ENCODE measurements at regions not wholly inside any gene's neighbourhood (a gene's known extent, or its start where the extent isn't known, plus 50 kb on each side); places are given as distances from the start of the nearest gene placed in this dataset.

GRCh38 chr4:134905061-134905460 is 703.5 kb upstream of the PABPC4L start:
- no peaks in the 10 kb centered on the region for H3K4me1 ChIP-seq
- no peaks in the 10 kb centered on the region for H3K9me3 ChIP-seq
- ATAC-seq (no peak), DNase-seq (no peak)
- TF ChIP-seq, protein P1, sequence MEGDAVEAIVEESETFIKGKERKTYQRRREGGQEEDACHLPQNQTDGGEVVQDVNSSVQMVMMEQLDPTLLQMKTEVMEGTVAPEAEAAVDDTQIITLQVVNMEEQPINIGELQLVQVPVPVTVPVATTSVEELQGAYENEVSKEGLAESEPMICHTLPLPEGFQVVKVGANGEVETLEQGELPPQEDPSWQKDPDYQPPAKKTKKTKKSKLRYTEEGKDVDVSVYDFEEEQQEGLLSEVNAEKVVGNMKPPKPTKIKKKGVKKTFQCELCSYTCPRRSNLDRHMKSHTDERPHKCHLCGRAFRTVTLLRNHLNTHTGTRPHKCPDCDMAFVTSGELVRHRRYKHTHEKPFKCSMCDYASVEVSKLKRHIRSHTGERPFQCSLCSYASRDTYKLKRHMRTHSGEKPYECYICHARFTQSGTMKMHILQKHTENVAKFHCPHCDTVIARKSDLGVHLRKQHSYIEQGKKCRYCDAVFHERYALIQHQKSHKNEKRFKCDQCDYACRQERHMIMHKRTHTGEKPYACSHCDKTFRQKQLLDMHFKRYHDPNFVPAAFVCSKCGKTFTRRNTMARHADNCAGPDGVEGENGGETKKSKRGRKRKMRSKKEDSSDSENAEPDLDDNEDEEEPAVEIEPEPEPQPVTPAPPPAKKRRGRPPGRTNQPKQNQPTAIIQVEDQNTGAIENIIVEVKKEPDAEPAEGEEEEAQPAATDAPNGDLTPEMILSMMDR (IDR thresholded peaks at IDR 0.05 in 4 of 5, conservative IDR thresholded peaks at IDR 0.05 in 1 of 5): no peak
- no peak for TF ChIP-seq POLR2A (IDR thresholded peaks at IDR 0.05)
- no peak overlapping the region for H3K27ac ChIP-seq
- in situ Hi-C loops (cut with MboI; ENCODE audit: low sequenced_read_pairs in 4 of 4): no loop called here
- H3K36me3 ChIP-seq: no peaks in the 10 kb centered on the region
- H3K4me3 ChIP-seq: no peak overlapping the region
- intact Hi-C loops (cut with DNase I; ENCODE audit: low total_unique reads): no loop called here
- no peaks in the 10 kb centered on the region for H3K27me3 ChIP-seq

DNA sequence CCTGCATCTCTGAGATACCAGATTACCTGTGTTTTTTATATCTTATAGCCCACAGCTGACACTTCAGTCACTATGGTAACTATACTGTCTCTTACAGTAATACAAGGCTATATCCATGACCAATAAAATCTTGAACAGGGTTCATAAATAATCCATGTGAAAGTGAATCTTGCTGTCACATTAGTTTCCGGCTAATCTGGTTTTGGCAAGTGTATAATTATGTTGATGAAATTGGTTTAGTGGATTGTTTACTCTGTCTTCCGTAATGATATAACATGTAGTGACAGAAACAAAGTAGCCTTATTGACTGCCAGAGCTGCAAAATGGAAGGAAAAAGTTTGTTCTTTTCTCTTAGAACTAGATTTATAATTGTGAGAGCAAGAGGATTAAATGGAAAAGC is 686.6 kb upstream of the PABPC4L start:
- Histone ChIP-seq H3K36me3 (no peaks in the 10 kb centered on the region), H3K4me3 (no peak overlapping the region), H3K27me3 (no peaks in the 10 kb centered on the region), H3K9me3 (no peaks in the 10 kb centered on the region), H3K27ac (no peak overlapping the region), H3K4me1 (no peaks in the 10 kb centered on the region)
- intact Hi-C loops (cut with DNase I; ENCODE audit: low total_unique reads) (no loop called here), in situ Hi-C loops (cut with MboI; ENCODE audit: low sequenced_read_pairs in 4 of 4) (no loop called here)
- ATAC-seq: no peak
- no peak for TF ChIP-seq POLR2A (IDR thresholded peaks at IDR 0.05)
- TF ChIP-seq, protein P1 (IDR thresholded peaks at IDR 0.05 in 4 of 5, conservative IDR thresholded peaks at IDR 0.05 in 1 of 5): no peak
- DNase-seq: no peak

- intact Hi-C loops (cut with DNase I; ENCODE audit: low total_unique reads): no loop called here
- no peaks in the 10 kb centered on the region for H3K9me3 ChIP-seq
These were observed 683.8 kb upstream of the PABPC4L start for GRCh38 chr4:134885436-134885835.

DNA sequence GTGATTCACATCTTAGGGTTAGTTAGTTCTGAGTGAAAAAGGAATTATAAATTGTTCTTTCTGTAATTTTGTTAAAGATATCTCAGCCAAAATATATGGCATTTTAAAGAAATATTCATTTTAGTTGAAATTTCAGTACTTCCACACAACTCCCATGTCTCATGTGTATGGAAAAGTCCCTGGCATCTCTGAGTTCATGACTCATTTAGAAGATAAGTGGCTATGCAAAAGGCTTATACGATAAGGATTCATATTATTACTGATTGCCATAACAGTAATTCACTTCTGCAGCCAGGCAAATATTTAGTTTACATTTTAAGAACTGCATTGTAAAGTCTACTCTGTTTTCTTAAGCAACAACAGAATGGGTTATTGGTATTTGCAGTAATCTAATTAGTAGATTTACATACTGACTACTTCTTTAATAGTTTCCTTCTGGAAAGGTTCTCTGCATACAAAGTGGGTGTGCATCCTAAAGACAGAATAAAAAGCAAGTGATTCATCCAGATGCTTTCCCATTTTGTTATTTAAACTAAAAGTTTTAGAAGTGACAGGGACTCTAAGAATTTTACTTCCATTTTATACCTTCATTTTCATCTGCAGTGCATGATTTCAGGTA is 682.4 kb upstream of the PABPC4L start:
- intact Hi-C loops (cut with DNase I; ENCODE audit: low total_unique reads) (no loop called here), in situ Hi-C loops (cut with MboI; ENCODE audit: low sequenced_read_pairs in 4 of 4) (no loop called here)
- DNase-seq: no peak
- no peak overlapping the region for H3K27ac ChIP-seq
- H3K36me3 ChIP-seq: no peaks in the 10 kb centered on the region
- no peaks in the 10 kb centered on the region for H3K9me3 ChIP-seq
- no peak overlapping the region for H3K4me3 ChIP-seq
- no peaks in the 10 kb centered on the region for H3K4me1 ChIP-seq
- no peaks in the 10 kb centered on the region for H3K27me3 ChIP-seq
- no peak for TF ChIP-seq POLR2A (IDR thresholded peaks at IDR 0.05)
- TF ChIP-seq, protein P1 (IDR thresholded peaks at IDR 0.05 in 4 of 5, conservative IDR thresholded peaks at IDR 0.05 in 1 of 5): no peak
- no peak for ATAC-seq

More at GRCh38 chr4:134885436-134885835, 683.8 kb upstream of the PABPC4L start:
- H3K4me1 ChIP-seq: no peaks in the 10 kb centered on the region
- no peak for DNase-seq
- H3K4me3 ChIP-seq: no peak overlapping the region
- H3K27me3 ChIP-seq: no peaks in the 10 kb centered on the region
- H3K36me3 ChIP-seq: no peaks in the 10 kb centered on the region
- no peak for ATAC-seq
- TF ChIP-seq, protein P1 (IDR thresholded peaks at IDR 0.05 in 4 of 5, conservative IDR thresholded peaks at IDR 0.05 in 1 of 5): no peak
- no peak for TF ChIP-seq POLR2A (IDR thresholded peaks at IDR 0.05)
- no peak overlapping the region for H3K27ac ChIP-seq
- in situ Hi-C loops (cut with MboI; ENCODE audit: low sequenced_read_pairs in 4 of 4): no loop called here

- in situ Hi-C loops (cut with MboI; ENCODE audit: low sequenced_read_pairs in 4 of 4) (no loop called here), intact Hi-C loops (cut with DNase I; ENCODE audit: low total_unique reads) (no loop called here)
- no peak for DNase-seq
- no peaks in the 10 kb centered on the region for H3K4me1 ChIP-seq
- TF ChIP-seq POLR2A (IDR thresholded peaks at IDR 0.05): no peak
- TF ChIP-seq, protein P1 (IDR thresholded peaks at IDR 0.05 in 4 of 5, conservative IDR thresholded peaks at IDR 0.05 in 1 of 5): no peak
- H3K9me3 ChIP-seq: no peaks in the 10 kb centered on the region
- H3K36me3 ChIP-seq: no peaks in the 10 kb centered on the region
- H3K27ac ChIP-seq: no peak overlapping the region
- H3K4me3 ChIP-seq: no peak overlapping the region
- H3K27me3 ChIP-seq: no peaks in the 10 kb centered on the region
- no peak for ATAC-seq
These were observed 677.4 kb upstream of the PABPC4L start for GRCh38 chr4:134879019-134879418.

Measured in gastrocnemius medialis (tissue), 4 donors.